DND-41 (cell line): ENCODE measurements at regions not wholly inside any gene's neighbourhood (a gene's known extent, or its start where the extent isn't known, plus 50 kb on each side); places are given as distances from the start of the nearest gene placed in this dataset.

Source experiments
- ATAC-seq: fragments of 200-7000 bp; cut with Tn5 transposase; 3 replicates; pipeline ENCODE4 v1.9.1; 2021; ENCODE audit warnings: low read depth; ENCODE audit not compliant: insufficient read depth
- DNase-seq: peaks from one replicate; pipeline ENCODE4 v3.0.0-alpha.2; 2020
- H2AFZ ChIP-seq: 2 replicates; pipeline ENCODE4 v1.6.0; 2012; ENCODE audit warnings: low read depth, low read length
- H3K27ac ChIP-seq: 2 replicates; pipeline ENCODE4 v1.5.1; 2012; ENCODE audit warnings: low read length, inconsistent platforms
- H3K27me3 ChIP-seq: fragments of 200-600 bp; sonication (generic); 2 replicates; pipeline ENCODE4 v1.6.0; 2012; ENCODE audit warnings: low read length, mild to moderate bottlenecking, inconsistent platforms; ENCODE audit not compliant: insufficient read depth, poor library complexity
- H3K36me3 ChIP-seq: 2 replicates; pipeline ENCODE4 v1.5.1; 2012; ENCODE audit warnings: low read length, inconsistent platforms; ENCODE audit not compliant: insufficient read depth
- H3K4me1 ChIP-seq: 2 replicates; pipeline ENCODE4 v1.5.1; 2012; ENCODE audit warnings: mild to moderate bottlenecking, low read length; ENCODE audit not compliant: insufficient read depth
- H3K4me2 ChIP-seq: 2 replicates; pipeline ENCODE4 v1.6.0; 2012; ENCODE audit warnings: mild to moderate bottlenecking, moderate library complexity, low read length, inconsistent platforms; ENCODE audit not compliant: insufficient read depth
- H3K4me3 ChIP-seq, 2 experiments: fragments of 200-600 bp in 1 of 2; shearing (Covaris generic) in 1 of 2; 2 replicates each; pipeline ENCODE4 v1.5.1; 2012 to 2016; ENCODE audit warnings: inconsistent platforms in 2 of 2, low read length in 2 of 2, mild to moderate bottlenecking in 2 of 2, low read depth in 1 of 2, moderate library complexity in 1 of 2
- H3K79me2 ChIP-seq: 2 replicates; pipeline ENCODE4 v1.6.0; 2012; ENCODE audit warnings: low read length, inconsistent platforms; ENCODE audit not compliant: insufficient read depth
- H3K9ac ChIP-seq: 2 replicates; pipeline ENCODE4 v1.6.0; 2012; ENCODE audit warnings: low read depth, mild to moderate bottlenecking, inconsistent platforms, low read length, moderate library complexity
- H3K9me3 ChIP-seq: 2 replicates; pipeline ENCODE4 v1.5.1; 2012; ENCODE audit warnings: low read length, moderate library complexity, mild to moderate bottlenecking, inconsistent platforms; ENCODE audit not compliant: insufficient read depth, severe bottlenecking
- H4K20me1 ChIP-seq: 2 replicates; pipeline ENCODE4 v1.6.0; 2012; ENCODE audit warnings: low read length; ENCODE audit not compliant: insufficient read depth
- EZH2 ChIP-seq: IDR thresholded peaks from 3 replicates; pipeline ENCODE4 v1.6.1; 2012; ENCODE audit warnings: borderline replicate concordance, low read depth, mild to moderate bottlenecking, moderate library complexity, low read length, inconsistent platforms; ENCODE audit not compliant: severe bottlenecking
- TF ChIP-seq, protein P1 (sequence below): IDR thresholded peaks from 2 replicates; pipeline ENCODE4 v1.5.1; 2012; ENCODE audit warnings: borderline replicate concordance, low read length, moderate library complexity, mild to moderate bottlenecking; ENCODE audit not compliant: poor library complexity, severe bottlenecking; ENCODE audit errors: extremely low read depth

DNA sequence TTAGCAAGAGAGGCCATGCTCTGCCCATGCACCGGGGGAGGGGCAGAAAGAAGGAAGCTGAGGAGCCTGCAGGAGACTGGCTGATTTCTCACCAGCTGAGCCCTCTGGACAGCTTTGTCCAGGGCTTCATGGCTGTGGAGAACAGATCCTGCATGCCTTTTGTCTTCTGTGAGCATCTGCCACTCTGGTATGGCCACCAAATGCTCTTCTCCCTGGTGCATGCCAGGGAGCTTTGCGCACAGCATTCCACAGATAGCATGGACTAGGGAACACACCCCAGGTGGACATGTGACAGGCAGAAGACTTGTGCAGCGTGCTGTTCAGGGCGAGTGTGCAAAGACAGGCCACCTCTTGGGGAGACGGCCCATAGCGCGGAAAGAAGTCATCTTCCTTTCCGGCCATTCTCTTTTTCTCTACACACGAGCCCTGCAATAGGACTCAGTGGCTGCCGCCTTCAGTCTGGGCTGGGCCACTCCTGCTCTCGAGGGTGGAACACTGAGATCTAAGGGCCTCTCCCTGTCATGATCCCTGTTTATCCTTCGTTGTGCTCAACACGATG is 56.7 kb downstream of the GADD45G start:
- no peaks in the 10 kb centered on the region for H4K20me1 ChIP-seq
- ATAC-seq, result no peak
- H3K4me3 ChIP-seq, result no peak overlapping the region
- no peak overlapping the region for H3K4me2 ChIP-seq
- H3K9ac ChIP-seq, result no peak overlapping the region
- H2AFZ ChIP-seq, result no peak overlapping the region
- TF ChIP-seq, protein P1, sequence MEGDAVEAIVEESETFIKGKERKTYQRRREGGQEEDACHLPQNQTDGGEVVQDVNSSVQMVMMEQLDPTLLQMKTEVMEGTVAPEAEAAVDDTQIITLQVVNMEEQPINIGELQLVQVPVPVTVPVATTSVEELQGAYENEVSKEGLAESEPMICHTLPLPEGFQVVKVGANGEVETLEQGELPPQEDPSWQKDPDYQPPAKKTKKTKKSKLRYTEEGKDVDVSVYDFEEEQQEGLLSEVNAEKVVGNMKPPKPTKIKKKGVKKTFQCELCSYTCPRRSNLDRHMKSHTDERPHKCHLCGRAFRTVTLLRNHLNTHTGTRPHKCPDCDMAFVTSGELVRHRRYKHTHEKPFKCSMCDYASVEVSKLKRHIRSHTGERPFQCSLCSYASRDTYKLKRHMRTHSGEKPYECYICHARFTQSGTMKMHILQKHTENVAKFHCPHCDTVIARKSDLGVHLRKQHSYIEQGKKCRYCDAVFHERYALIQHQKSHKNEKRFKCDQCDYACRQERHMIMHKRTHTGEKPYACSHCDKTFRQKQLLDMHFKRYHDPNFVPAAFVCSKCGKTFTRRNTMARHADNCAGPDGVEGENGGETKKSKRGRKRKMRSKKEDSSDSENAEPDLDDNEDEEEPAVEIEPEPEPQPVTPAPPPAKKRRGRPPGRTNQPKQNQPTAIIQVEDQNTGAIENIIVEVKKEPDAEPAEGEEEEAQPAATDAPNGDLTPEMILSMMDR, result no peak
- TF ChIP-seq EZH2, result no peak
- no peaks in the 10 kb centered on the region for H3K9me3 ChIP-seq
- no peaks in the 10 kb centered on the region for H3K27me3 ChIP-seq
- no peaks in the 10 kb centered on the region for H3K36me3 ChIP-seq
- H3K4me1 ChIP-seq, result peaks cover 2% of the 10 kb centered on the region
- no peaks in the 10 kb centered on the region for H3K79me2 ChIP-seq
- H3K27ac ChIP-seq, result no peak overlapping the region
- DNase-seq, result no peak

DNA sequence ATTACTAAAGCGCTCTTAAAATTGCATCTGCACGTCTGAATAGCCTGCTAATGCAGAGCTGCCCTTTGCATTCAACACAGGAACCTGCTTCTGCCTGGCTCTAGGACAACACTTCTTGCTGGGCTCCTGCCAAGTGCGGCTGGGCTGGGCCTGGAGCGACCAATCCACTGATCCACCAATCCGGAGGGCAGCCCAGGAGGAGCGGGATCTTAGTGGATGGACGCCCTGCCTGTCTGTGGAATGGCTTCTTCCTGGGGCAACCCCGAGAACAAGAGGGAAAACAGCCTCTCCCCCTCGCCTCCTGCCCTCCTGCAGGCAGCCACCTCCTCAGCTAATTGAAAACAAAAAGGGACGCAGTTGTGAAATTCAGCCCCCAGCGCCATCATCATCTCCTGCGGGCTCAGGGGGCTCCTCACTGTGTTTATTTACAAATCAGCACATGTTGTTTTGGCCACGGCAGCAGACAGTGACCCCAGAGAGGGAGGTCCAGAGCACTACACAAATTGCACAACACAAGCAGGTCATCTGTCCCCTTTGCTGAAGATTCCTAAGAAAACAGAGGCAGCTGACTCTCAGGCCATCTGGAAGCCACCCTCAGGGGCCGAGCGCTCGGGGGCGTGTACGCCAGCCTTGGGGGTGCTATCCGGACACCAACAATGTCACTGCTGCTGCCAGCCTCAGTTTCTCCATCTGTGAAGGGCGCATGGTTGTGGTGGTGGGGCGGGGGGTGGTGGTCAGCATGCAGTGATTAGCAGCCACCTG is 57.3 kb downstream of the GADD45G start:
- H3K36me3 ChIP-seq, result no peaks in the 10 kb centered on the region
- H3K4me1 ChIP-seq, result no peaks in the 10 kb centered on the region
- H3K4me2 ChIP-seq, result no peak overlapping the region
- TF ChIP-seq, protein P1, result no peak
- no peak for TF ChIP-seq EZH2
- H3K4me3 ChIP-seq, result no peak overlapping the region
- H3K9ac ChIP-seq, result no peak overlapping the region
- H3K27ac ChIP-seq, result no peak overlapping the region
- no peak for DNase-seq
- H4K20me1 ChIP-seq, result no peaks in the 10 kb centered on the region
- H3K27me3 ChIP-seq, result no peaks in the 10 kb centered on the region
- no peaks in the 10 kb centered on the region for H3K79me2 ChIP-seq
- H2AFZ ChIP-seq, result no peak overlapping the region
- no peak for ATAC-seq
- H3K9me3 ChIP-seq, result no peaks in the 10 kb centered on the region

DNA sequence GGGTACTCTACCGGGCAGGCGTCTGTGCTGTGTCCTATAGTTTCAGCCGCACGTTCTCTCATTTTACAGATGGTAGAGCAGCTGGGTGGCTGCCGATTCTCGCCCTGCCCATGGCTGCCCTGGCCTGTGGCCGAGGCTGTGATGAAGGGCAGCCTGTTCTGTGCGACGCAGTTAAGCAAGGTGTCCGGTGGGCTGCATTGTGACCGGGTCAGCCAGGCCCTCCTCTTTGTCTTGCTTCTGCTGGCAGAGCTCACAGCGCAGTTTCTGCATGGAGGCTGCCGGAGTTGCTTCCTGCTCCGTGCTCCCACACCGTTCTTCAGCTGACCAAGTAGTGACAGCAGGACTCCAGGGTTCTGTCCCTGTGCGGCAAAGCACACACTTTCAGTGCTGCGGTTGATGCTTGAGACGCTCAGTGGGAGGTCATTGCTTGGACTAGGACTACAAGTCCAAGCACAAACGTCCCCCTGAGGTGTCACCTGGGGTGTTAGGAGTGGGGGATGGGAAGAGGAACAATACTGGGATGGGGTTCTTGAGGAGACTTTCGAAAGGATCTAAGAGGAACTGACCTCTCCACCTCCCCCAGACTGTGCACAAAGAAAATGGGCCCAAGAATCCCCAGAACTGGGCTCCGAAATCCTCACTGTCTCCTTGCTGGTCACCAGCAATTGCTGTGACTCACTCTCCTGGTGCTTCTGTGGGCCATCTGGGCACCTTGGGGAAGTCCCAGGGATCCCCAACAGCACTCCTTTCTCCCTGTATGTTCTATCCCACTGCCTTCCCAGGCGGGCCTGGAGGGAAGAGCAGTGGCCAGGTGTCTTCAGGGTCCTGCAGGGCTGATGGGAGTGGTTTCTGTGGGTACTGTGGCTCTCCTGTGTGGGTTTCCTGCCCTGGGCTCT is 58.2 kb downstream of the GADD45G start:
- Histone ChIP-seq H3K9ac (no peak overlapping the region), H3K4me3 (no peak overlapping the region), H3K4me2 (no peak overlapping the region), H3K27me3 (no peaks in the 10 kb centered on the region), H3K9me3 (no peaks in the 10 kb centered on the region), H3K4me1 (no peaks in the 10 kb centered on the region), H2AFZ (no peak overlapping the region), H3K36me3 (no peaks in the 10 kb centered on the region), H3K27ac (no peak overlapping the region), H4K20me1 (no peaks in the 10 kb centered on the region), H3K79me2 (no peaks in the 10 kb centered on the region)
- peak; percentile 53; the same call in 2 of the 3 replicates for ATAC-seq
- TF ChIP-seq, protein P1, result no peak
- no peak for TF ChIP-seq EZH2
- no peak for DNase-seq
